T-helper 1 cell treated with Interleukin-12 subunit alpha and Interleukin-12 subunit beta and Interleukin-4 antibody, amounts not matched to agents 30 ng/mL and 1 ng/mL, for 36 hours (primary cell): ENCODE measurements at regions not wholly inside any gene's neighbourhood (a gene's known extent, or its start where the extent isn't known, plus 50 kb on each side); places are given as distances from the start of the nearest gene placed in this dataset.

ENCODE experiments used
- intact Hi-C: fragments of 100-400 bp; cut with micrococcal nuclease; formaldehyde crosslinking; loops from one replicate; pipeline ENCODE4 v1.15.1; 2024

GRCh38 chr6:6911391-6911790 is 196.4 kb upstream of the RREB1 start:
- intact Hi-C loops, result no loop called here

GRCh38 chr6:6912817-6913744 is 194.7 kb upstream of the RREB1 start:
- intact Hi-C loops, result no loop called here

- intact Hi-C loops, result loop anchor here (5.0 kb wide), 2 partner anchors 238 to 327 kb away; no protein-coding TSS in a partner anchor
These were observed 192.5 kb upstream of the RREB1 start for GRCh38 chr6:6915219-6915618.

GRCh38 chr6:6915813-6916547 is 191.8 kb upstream of the RREB1 start:
- intact Hi-C loops, result loop anchor here (5.0 kb wide), 2 partner anchors 239 to 326 kb away; no protein-coding TSS in a partner anchor

GRCh38 chr6:6916598-6916997 is 191.2 kb upstream of the RREB1 start:
- intact Hi-C loops, result loop anchor here (5.0 kb wide), 2 partner anchors 239 to 326 kb away; no protein-coding TSS in a partner anchor

- intact Hi-C loops, result loop anchor here (1.0 to 5.0 kb wide), 4 partner anchors 120 to 324 kb away; no protein-coding TSS in a partner anchor
These were observed 189.4 kb upstream of the RREB1 start for GRCh38 chr6:6918216-6918983.

- intact Hi-C loops, result loop anchor here (5.0 kb wide), 2 partner anchors 242 to 323 kb away; no protein-coding TSS in a partner anchor
These were observed 188.6 kb upstream of the RREB1 start for GRCh38 chr6:6919173-6919572.

- intact Hi-C loops, result no loop called here
These were observed 187.4 kb upstream of the RREB1 start for GRCh38 chr6:6920114-6920986.

GRCh38 chr6:6920987-6921313 is 186.8 kb upstream of the RREB1 start:
- intact Hi-C loops, result no loop called here

GRCh38 chr6:6922166-6922565 is 185.6 kb upstream of the RREB1 start:
- intact Hi-C loops, result no loop called here

GRCh38 chr6:6923605-6924004 is 184.2 kb upstream of the RREB1 start:
- intact Hi-C loops, result no loop called here

- intact Hi-C loops, result no loop called here
These were observed 183.1 kb upstream of the RREB1 start for GRCh38 chr6:6924708-6925107.

- intact Hi-C loops, result no loop called here
These were observed 182.2 kb upstream of the RREB1 start for GRCh38 chr6:6925391-6926164.

GRCh38 chr6:6926856-6927255 is 180.9 kb upstream of the RREB1 start:
- intact Hi-C loops, result no loop called here

GRCh38 chr6:6927521-6928361 is 180.0 kb upstream of the RREB1 start:
- intact Hi-C loops, result no loop called here

GRCh38 chr6:6930223-6930880 is 177.4 kb upstream of the RREB1 start:
- intact Hi-C loops, result no loop called here

- intact Hi-C loops, result no loop called here
These were observed 176.4 kb upstream of the RREB1 start for GRCh38 chr6:6931071-6932025.
